A549 (cell line): ENCODE measurements at regions not wholly inside any gene's neighbourhood (a gene's known extent, or its start where the extent isn't known, plus 50 kb on each side); places are given as distances from the start of the nearest gene placed in this dataset.
A peak's percentile ranks its signal among the peaks of the same experiment; 100 is the strongest.

Experiments
- ATAC-seq, 2 experiments: fragments of 200-7000 bp in 1 of 2; fragments of >200 bp in 1 of 2; cut with Nextera tagmentation in 1 of 2; cut with Tn5 transposase in 1 of 2; 3 replicates each; pipeline versions ENCODE4 v1.8.0 to v1.9.1; 2018 to 2020; ENCODE audit warnings: mild to moderate bottlenecking in 1 of 2, moderate library complexity in 1 of 2
- CTCF ChIA-PET: fragments of 300-600 bp; sonication (Branson Sonifier 250); formaldehyde crosslinking; extraction: SDS; loops from one replicate; lab custom pipeline; 2021; ENCODE audit warnings: antibody characterized with exemption, inconsistent platforms; lab: Yijun Ruan, JAX
- POLR2A ChIA-PET: fragments of 350-600 bp; formaldehyde crosslinking; extraction: SDS; loops from one replicate; lab custom pipeline; 2021; ENCODE audit warnings: antibody characterized with exemption, inconsistent platforms; lab: Yijun Ruan, JAX
- DNase-seq, 2 experiments: peaks; one replicate each; pipeline versions ENCODE4 v3.0.0 to v3.0.0-alpha.2; 2011 to 2016; ENCODE audit warnings: low read depth in 1 of 2, low spot score in 1 of 2
- FAIRE-seq: peaks from 2 replicates; lab custom pipeline; 2011; peaks lifted over from hg19 to GRCh38; lab: Jason Lieb, UNC
- H3K27ac ChIP-seq, 2 experiments: fragments of >200 bp; sonication (Bioruptor Twin); formaldehyde crosslinking; 3 replicates each; pipeline ENCODE4 v1.5.1; 2016 to 2017
- H3K4me1 ChIP-seq: fragments of >200 bp; sonication (Bioruptor Twin); formaldehyde crosslinking; 3 replicates; pipeline ENCODE4 v1.6.1; 2016
- H3K4me2 ChIP-seq: fragments of >200 bp; sonication (Bioruptor Twin); formaldehyde crosslinking; 3 replicates; pipeline ENCODE4 v1.6.1; 2016
- H3K4me3 ChIP-seq: fragments of >200 bp; sonication (Bioruptor Twin); formaldehyde crosslinking; 3 replicates; pipeline ENCODE4 v1.5.1; 2016
- H3K9me3 ChIP-seq: fragments of >200 bp; sonication (Bioruptor Twin); formaldehyde crosslinking; 3 replicates; pipeline ENCODE4 v1.6.1; 2016
- BHLHE40 ChIP-seq: IDR thresholded peaks from 2 replicates; pipeline ENCODE4 v1.6.1; 2012; ENCODE audit warnings: low read depth, low read length, inconsistent platforms
- CBX8 ChIP-seq: fragments of 200-600 bp; sonication (generic); IDR thresholded peaks from 2 replicates; pipeline ENCODE4 v1.6.1; 2016
- CHD2 ChIP-seq: fragments of 150-350 bp; IDR thresholded peaks from 2 replicates; pipeline ENCODE4 v1.6.1; 2014; ENCODE audit warnings: low read length; ENCODE audit not compliant: partially characterized antibody
- CHD4 ChIP-seq: fragments of 200-600 bp; sonication (generic); IDR thresholded peaks from 2 replicates; pipeline ENCODE4 v1.6.1; 2016; ENCODE audit warnings: antibody characterized with exemption, mild to moderate bottlenecking, borderline replicate concordance
- CTCF ChIP-seq: fragments of >200 bp; sonication (Bioruptor Twin); formaldehyde crosslinking; IDR thresholded peaks from 3 replicates; pipeline ENCODE4 v1.5.1; 2016
- E2F6 ChIP-seq: IDR thresholded peaks from 2 replicates; pipeline ENCODE4 v1.6.1; 2012; ENCODE audit warnings: low read depth, borderline replicate concordance
- EHF ChIP-seq: fragments of 250-450 bp; sonication (Bioruptor Pico); IDR thresholded peaks from 2 replicates; pipeline ENCODE4 v1.5.0; 2020; ENCODE audit warnings: mild to moderate bottlenecking
- EHMT2 ChIP-seq: fragments of 200-600 bp; sonication (generic); IDR thresholded peaks from 2 replicates; pipeline ENCODE4 v1.6.1; 2016; ENCODE audit warnings: antibody characterized with exemption, low read depth, mild to moderate bottlenecking, moderate library complexity
- ELK1 ChIP-seq: fragments of 150-350 bp; IDR thresholded peaks from 2 replicates; pipeline ENCODE4 v1.6.1; 2014; ENCODE audit warnings: low read depth, mild to moderate bottlenecking, low read length
- FOSB ChIP-seq: fragments of 250-450 bp; sonication (Bioruptor Pico); IDR thresholded peaks from 2 replicates; pipeline ENCODE4 v1.5.0; 2020; ENCODE audit warnings: mild to moderate bottlenecking, moderate library complexity
- FOSL2 ChIP-seq, 2 experiments: fragments of 450-650 bp in 1 of 2; fragments of >200 bp in 1 of 2; sonication (Bioruptor Twin) in 1 of 2; formaldehyde crosslinking; IDR thresholded peaks; 2 replicates each; pipeline versions ENCODE4 v1.5.0 to v1.6.1; 2016 to 2020; ENCODE audit warnings: mild to moderate bottlenecking in 1 of 2, moderate library complexity in 1 of 2
- FOXS1 ChIP-seq: fragments of 250-450 bp; sonication (Bioruptor Pico); IDR thresholded peaks from 2 replicates; pipeline ENCODE4 v1.5.0; 2020; ENCODE audit warnings: mild to moderate bottlenecking, moderate library complexity
- HDAC2 ChIP-seq: fragments of 200-600 bp; sonication (generic); IDR thresholded peaks from 2 replicates; pipeline ENCODE4 v1.6.1; 2016
- HEYL ChIP-seq: fragments of 250-450 bp; sonication (Bioruptor Pico); IDR thresholded peaks from 2 replicates; pipeline ENCODE4 v1.8.0; 2021; ENCODE audit warnings: mild to moderate bottlenecking, moderate library complexity
- HOXA7 ChIP-seq: fragments of 250-450 bp; sonication (Bioruptor Pico); IDR thresholded peaks from 2 replicates; pipeline ENCODE4 v1.5.0; 2020; ENCODE audit warnings: mild to moderate bottlenecking, moderate library complexity
- KDM1A ChIP-seq: fragments of 200-600 bp; sonication (generic); IDR thresholded peaks from 2 replicates; pipeline ENCODE4 v1.6.1; 2016; ENCODE audit warnings: low read depth, mild to moderate bottlenecking
- KDM5A ChIP-seq: fragments of 200-600 bp; sonication (generic); IDR thresholded peaks from 2 replicates; pipeline ENCODE4 v1.6.1; 2016; ENCODE audit warnings: antibody characterized with exemption, mild to moderate bottlenecking
- MAFK ChIP-seq: fragments of 450-650 bp; IDR thresholded peaks from 2 replicates; pipeline ENCODE4 v1.6.1; 2014; ENCODE audit not compliant: partially characterized antibody
- MAX ChIP-seq: IDR thresholded peaks from 2 replicates; pipeline ENCODE4 v1.6.1; 2012
- NPAS2 ChIP-seq: fragments of 250-450 bp; sonication (Bioruptor Pico); IDR thresholded peaks from 2 replicates; pipeline ENCODE4 v1.8.0; 2022; ENCODE audit warnings: mild to moderate bottlenecking, moderate library complexity, borderline replicate concordance
- RAD21 ChIP-seq, 2 experiments: fragments of >200 bp in 1 of 2; sonication (Bioruptor Twin) in 1 of 2; formaldehyde crosslinking in 1 of 2; IDR thresholded peaks in 1 of 2; conservative IDR thresholded peaks in 1 of 2; 2 replicates in 1 of 2; 3 replicates in 1 of 2; pipeline ENCODE4 v1.6.1; 2012 to 2018; ENCODE audit warnings: inconsistent platforms in 1 of 2
- RARB ChIP-seq: fragments of 250-450 bp; sonication (Bioruptor Pico); IDR thresholded peaks from 2 replicates; pipeline ENCODE4 v1.8.0; 2021; ENCODE audit warnings: mild to moderate bottlenecking, moderate library complexity
- RFX5 ChIP-seq: fragments of 450-650 bp; IDR thresholded peaks from 2 replicates; pipeline ENCODE4 v1.7.1; 2014; ENCODE audit warnings: antibody characterized with exemption, mild to moderate bottlenecking, moderate library complexity
- RNF2 ChIP-seq: fragments of 200-600 bp; sonication (generic); IDR thresholded peaks from 2 replicates; pipeline ENCODE4 v1.6.1; 2016; ENCODE audit warnings: low read depth, mild to moderate bottlenecking, antibody characterized with exemption, moderate library complexity, borderline replicate concordance
- SMC3 ChIP-seq: fragments of >200 bp; sonication (Bioruptor Twin); formaldehyde crosslinking; IDR thresholded peaks from 3 replicates; pipeline ENCODE4 v1.6.1; 2018; ENCODE audit warnings: inconsistent platforms
- SREBF2 ChIP-seq: fragments of 450-650 bp; IDR thresholded peaks from 2 replicates; pipeline ENCODE4 v1.6.1; 2014; ENCODE audit warnings: mild to moderate bottlenecking, moderate library complexity
- USF2 ChIP-seq: fragments of 450-650 bp; IDR thresholded peaks from 2 replicates; pipeline ENCODE4 v1.6.1; 2014; ENCODE audit warnings: antibody characterized with exemption
- ZC3H11A ChIP-seq: fragments of 450-650 bp; IDR thresholded peaks from 2 replicates; pipeline ENCODE4 v1.6.1; 2014; ENCODE audit warnings: antibody characterized with exemption, mild to moderate bottlenecking
- ZSCAN20 ChIP-seq: fragments of 250-450 bp; sonication (Bioruptor Pico); IDR thresholded peaks from 2 replicates; pipeline ENCODE4 v1.8.0; 2022; ENCODE audit warnings: mild to moderate bottlenecking, moderate library complexity
- WGBS: methylation state at CpG from one replicate; pipeline ENCODE4 v1.1.6; 2017; ENCODE audit errors: missing lambda C conversion rate; 5-methylcytosine and 5-hydroxymethylcytosine counted together

- ATAC-seq (no peak), DNase-seq (no peak), FAIRE-seq (no peak)
- H3K4me1 ChIP-seq, result no peaks in the 10 kb centered on the region
- H3K27ac ChIP-seq, result no peak overlapping the region
- H3K4me2 ChIP-seq, result no peak overlapping the region
- WGBS, result 4% methylated on average over 1 of the region's 1 CpG
- TF ChIP-seq KDM1A, result no peak
- peak; percentile 42 for TF ChIP-seq MAFK
- H3K9me3 ChIP-seq, result no peaks in the 10 kb centered on the region
- POLR2A ChIA-PET, result no interaction called here
- H3K4me3 ChIP-seq, result no peak overlapping the region
- CTCF ChIA-PET, result no interaction called here
Measured at GRCh38 chr4:20412072-20412471, 160.4 kb downstream of the SLIT2 start.

- no peaks in the 10 kb centered on the region for H3K9me3 ChIP-seq
- CTCF ChIA-PET, result interaction anchor here (0.9 kb wide), 1 partner anchor 268 kb away, joined by 5 read pairs; no protein-coding TSS in a partner anchor
- ATAC-seq, result no peak
- no peak for FAIRE-seq
- TF ChIP-seq KDM1A, result no peak
- no peak for TF ChIP-seq MAX
- no peak for TF ChIP-seq RFX5
- TF ChIP-seq RNF2, result no peak
- no peak for TF ChIP-seq HEYL (CRISPR knock-in tag)
- no peaks in the 10 kb centered on the region for H3K4me1 ChIP-seq
- H3K27ac ChIP-seq, result no peak overlapping the region
- no peak for DNase-seq
- H3K4me2 ChIP-seq, result no peak overlapping the region
- POLR2A ChIA-PET, result interaction anchor here (0.7 kb wide), 1 partner anchor 857 kb away, joined by 5 read pairs; no protein-coding TSS in a partner anchor
- 43% methylated on average over 1 of the region's 1 CpG for WGBS
- no peak overlapping the region for H3K4me3 ChIP-seq
Measured at GRCh38 chr4:20416800-20417199, 165.1 kb downstream of the SLIT2 start.

GRCh38 chr4:20418861-20419451, 167.3 kb downstream of the SLIT2 start:
- CTCF ChIA-PET, result interaction anchor here (1.1 to 1.7 kb wide), 2 partner anchors 125 to 266 kb away, joined by 3 to 6 read pairs; no protein-coding TSS in a partner anchor

More at GRCh38 chr4:20418861-20419451, 167.3 kb downstream of the SLIT2 start:
- no peak for TF ChIP-seq FOSL2 (IDR thresholded peaks at IDR 0.05)
- TF ChIP-seq FOSL2 (CRISPR knock-in tag; IDR thresholded peaks at IDR 0.05), result no peak
- no peak for TF ChIP-seq MAFK
- peak; percentile 49 for TF ChIP-seq SMC3
- peak in 1 of 2 experiments; percentile 48; a peak in 3 of 5 replicates for TF ChIP-seq RAD21 (conservative IDR thresholded peaks at IDR 0.05 in 1 of 2, IDR thresholded peaks at IDR 0.05 in 1 of 2)
- TF ChIP-seq FOSB (CRISPR knock-in tag), result no peak
- TF ChIP-seq ZC3H11A, result no peak
- TF ChIP-seq EHF (CRISPR knock-in tag), result no peak
- TF ChIP-seq RARB (CRISPR knock-in tag), result no peak
- TF ChIP-seq ELK1, result no peak
- TF ChIP-seq NPAS2 (CRISPR knock-in tag), result no peak
- no peak for TF ChIP-seq KDM5A
- no peak for TF ChIP-seq RFX5
- TF ChIP-seq CBX8, result no peak
- TF ChIP-seq HEYL (CRISPR knock-in tag), result no peak
- TF ChIP-seq HOXA7 (CRISPR knock-in tag), result no peak
- TF ChIP-seq CHD2, result no peak
- no peak for TF ChIP-seq CHD4
- no peak for TF ChIP-seq FOXS1 (CRISPR knock-in tag)
- no peak for TF ChIP-seq HDAC2
- no peak for TF ChIP-seq BHLHE40
- TF ChIP-seq E2F6, result no peak
- TF ChIP-seq EHMT2, result no peak
- no peak for TF ChIP-seq ZSCAN20 (CRISPR knock-in tag)
- no peak for TF ChIP-seq SREBF2
- TF ChIP-seq CTCF, result peak; percentile 50
- TF ChIP-seq USF2, result no peak
- TF ChIP-seq, all 56 proteins: peak for 3
- DNase-seq (peak; percentile 6 to 40), ATAC-seq (peak; percentile 68 to 74; a peak in 5 of 6 replicates), FAIRE-seq (no peak)
- Histone ChIP-seq H3K4me3 (no peak overlapping the region), H3K27ac (no peak overlapping the region), H3K4me1 (no peaks in the 10 kb centered on the region), H3K9me3 (no peaks in the 10 kb centered on the region), H3K4me2 (peak overlapping the region; percentile 68)
- POLR2A ChIA-PET, result no interaction called here
- WGBS, result 2% methylated on average over 4 of the region's 4 CpGs
